Glomerular visceral epithelial cell (primary cell): ENCODE measurements at regions not wholly inside any gene's neighbourhood (a gene's known extent, or its start where the extent isn't known, plus 50 kb on each side); places are given as distances from the start of the nearest gene placed in this dataset.

Experiments used
- DNase-seq: peaks from one replicate; pipeline ENCODE4 v3.0.0-alpha.2; 2016; ENCODE audit errors: extremely low spot score

DNA sequence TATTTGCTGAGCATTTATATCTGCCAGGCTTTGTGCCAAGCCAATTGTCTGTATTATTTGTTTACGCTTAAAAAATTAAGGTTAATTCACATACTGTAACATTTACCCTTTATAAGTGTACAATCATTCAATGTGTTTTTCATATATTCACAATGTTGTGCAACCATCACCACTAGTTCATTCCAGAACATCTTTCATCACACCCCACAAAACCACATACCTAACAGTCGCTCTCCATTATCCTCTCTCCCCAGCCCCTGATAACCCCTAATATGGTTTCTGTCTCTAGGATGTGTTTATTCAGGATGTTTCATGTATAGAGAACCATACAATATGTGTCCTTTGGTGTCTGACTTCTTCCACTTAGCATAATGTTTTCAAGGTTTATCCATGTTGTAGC lies 234.1 kb downstream of the INSIG2 start:
- no peak for DNase-seq

DNA sequence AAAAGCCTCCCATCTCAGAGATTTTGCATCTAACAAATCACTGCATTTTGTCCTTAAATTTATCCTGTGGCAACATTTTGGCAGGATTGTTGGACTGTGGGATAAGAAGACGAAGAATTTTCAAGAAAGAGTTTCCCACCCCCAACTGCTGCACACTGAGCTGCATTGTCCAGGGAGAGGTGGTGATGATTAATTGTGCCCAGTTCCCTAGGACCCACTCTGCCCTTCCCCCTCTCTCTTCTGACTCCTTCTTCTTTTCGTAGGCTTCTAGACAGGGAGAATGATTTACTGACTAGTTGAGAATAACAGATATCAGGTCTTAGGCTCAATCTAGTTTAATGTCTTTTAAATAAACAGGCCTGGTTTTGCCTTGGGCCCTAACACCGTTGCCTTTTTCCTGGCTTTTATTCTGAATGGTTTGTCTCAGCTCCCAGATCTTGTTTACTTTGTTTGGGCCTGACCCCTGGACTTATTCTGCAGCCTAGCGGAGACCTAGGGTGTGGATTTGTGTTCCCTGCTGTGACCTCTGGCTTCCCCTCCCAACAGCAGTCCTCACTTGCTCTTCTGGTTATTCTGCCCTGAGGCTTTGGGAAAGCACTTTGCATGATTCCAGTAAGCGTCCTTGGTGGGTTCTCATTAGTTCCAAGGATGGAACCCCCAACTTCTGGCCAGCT lies 233.3 kb downstream of the INSIG2 start:
- DNase-seq = no peak

- no peak for DNase-seq
Observed at GRCh38 chr2:118320658-118321057, 232.4 kb downstream of the INSIG2 start.

GRCh38 chr2:118320196-118320595 lies 231.9 kb downstream of the INSIG2 start:
- DNase-seq = no peak

DNA sequence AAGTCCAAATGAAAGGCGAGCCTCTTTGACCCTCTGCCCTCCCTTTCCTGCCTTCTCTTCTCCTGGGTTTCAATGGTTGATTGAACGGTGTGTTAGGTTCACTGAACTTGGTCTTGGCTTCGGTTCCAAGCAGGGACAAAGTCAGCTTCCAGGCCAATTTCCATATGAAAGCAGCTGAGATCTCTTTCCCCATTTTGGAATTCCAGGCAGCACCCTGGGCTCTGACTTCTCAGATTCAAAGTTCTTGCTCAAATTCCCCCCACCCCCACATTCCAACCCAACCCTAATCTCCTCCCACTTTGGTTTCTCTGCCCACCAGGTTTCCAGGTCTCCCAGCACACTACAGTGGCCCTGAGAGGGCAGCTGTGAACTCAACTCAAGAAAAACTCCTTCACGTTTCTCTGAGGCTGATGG lies 231.0 kb downstream of the INSIG2 start:
- no peak for DNase-seq

GRCh38 chr2:118315606-118316005 lies 227.3 kb downstream of the INSIG2 start:
- DNase-seq = no peak

DNA sequence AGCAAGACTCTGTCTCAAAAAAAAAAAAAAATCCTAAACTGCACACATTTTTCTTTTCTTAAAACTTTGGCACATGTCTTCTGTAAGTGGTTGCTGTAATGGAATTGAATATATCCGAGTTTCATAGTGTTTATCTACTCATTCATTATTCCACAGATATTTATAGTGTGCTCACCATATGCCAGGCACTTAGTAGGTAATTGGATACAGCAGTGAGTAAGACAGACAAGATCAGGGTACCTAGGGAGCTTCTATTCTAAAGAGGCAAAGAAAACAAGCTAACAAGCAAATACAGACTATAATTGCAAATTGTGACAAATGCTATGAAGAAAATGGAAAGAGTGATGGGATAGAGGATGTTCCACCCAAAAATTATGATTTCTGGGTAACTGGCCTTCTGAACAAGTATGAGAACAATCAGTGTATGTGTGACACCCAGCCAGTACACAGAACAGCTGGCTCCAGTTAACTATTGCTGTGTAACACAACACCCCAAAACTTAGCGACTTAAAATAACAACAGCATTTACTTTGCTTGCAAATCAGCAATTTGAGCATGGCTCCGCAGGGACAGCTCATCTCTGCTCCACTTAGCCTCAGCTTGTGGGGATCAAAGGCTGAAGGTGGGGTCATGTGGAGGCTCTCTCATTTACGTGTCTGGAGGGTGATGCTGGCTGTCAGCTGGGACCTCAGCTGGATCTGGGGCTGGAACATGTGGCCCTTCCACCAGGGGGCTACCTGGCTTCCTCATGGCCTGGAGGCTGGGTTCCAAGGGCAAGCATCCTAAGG lies 224.9 kb downstream of the INSIG2 start:
- DNase-seq = no peak

DNA sequence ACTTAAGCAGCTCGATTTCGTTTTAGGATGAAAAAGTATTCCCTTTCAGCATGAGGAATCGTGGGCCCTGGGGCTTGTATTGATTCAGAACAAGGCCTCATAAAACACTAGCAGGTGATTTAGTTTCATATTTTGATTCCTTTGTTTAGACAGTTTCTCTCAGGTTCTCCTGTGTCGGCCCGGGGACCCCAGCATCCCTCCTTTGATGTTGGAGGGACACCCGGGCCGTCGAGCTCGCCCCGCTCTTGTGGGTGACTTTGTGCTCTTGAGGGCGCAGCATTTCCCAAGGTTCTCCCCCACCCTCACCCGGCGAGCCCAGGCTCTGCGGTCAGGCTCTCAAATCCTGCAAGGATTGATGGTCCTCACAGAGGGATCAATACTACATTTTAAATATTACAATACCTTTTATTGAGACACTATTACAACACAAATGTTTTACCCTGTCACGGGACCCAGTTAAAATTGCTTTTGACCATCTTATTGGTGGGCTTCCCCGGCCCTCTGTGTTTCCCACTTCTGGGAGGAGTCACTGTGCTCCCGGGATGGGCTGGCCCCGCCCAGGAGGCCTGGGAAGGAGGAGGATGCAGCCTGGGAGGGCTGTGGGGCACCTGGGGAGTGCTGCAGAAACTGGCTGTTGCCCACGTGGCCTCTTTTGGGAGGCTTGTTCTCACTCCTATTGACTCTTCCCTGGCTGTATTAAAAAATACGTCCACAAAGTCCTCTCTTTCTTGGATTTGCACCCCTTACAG lies 222.6 kb downstream of the INSIG2 start:
- no peak for DNase-seq

DNA sequence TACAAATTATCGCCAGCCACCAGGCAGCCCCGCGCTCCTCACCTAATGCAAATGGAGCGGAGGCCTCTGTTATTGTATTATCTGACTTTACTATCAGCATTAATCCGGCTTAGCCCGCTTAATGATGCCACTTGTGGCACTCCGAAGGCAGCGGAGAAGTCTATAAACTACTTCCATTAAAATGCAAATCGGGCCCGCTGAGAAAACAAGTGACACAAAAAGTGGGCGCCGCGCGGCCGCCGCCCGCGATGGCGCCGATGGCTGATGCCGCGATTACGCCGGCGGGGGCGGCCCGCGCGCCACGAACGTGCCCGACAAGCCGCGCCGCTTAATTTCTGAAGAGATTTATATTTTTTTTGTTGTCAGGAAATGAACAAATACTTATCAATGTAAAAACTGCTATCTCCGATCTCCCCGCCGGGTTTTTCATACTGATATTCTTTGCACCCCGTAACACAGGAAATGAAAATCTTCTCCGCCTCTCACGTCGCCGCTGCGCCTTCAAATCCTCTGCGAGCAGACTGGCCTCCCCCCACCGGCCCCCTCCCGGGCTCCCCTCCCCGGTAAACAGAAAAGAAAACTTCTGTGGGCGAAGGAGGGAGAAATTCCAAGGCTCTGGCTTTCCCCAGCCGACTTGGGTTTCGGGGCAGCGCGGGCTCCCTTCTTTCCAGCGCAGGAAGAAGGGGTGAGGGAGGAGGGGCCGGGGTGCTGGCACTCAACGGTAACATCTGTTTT lies 221.8 kb downstream of the INSIG2 start:
- no peak for DNase-seq

- no peak for DNase-seq
Observed at GRCh38 chr2:118309257-118309945, 221.1 kb downstream of the INSIG2 start.

DNA sequence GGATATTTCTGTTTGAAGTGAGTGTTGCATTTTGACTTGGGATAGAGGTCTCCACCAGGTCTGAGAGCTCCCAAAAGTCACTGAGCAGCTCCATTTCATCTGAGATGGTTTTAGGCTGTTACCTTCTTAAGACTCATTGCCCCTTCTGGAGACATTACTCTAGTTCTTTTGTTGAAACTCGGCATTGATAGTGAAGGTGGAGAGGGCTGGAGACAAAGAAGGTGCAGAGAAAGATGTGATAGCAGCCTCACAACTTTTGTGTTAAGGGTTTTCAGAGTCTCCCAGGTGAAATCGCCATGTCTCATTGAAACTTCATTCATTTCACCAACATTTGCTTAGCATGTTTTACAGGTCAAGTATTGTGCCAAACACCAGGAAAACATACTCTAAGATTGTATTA lies 219.6 kb downstream of the INSIG2 start:
- no peak for DNase-seq

- DNase-seq = no peak
Observed at GRCh38 chr2:118301248-118301647, 213.0 kb downstream of the INSIG2 start.

- DNase-seq = no peak
Observed at GRCh38 chr2:118300832-118301231, 212.6 kb downstream of the INSIG2 start.

GRCh38 chr2:118296663-118297062 lies 208.4 kb downstream of the INSIG2 start:
- DNase-seq = no peak

- no peak for DNase-seq
Observed at GRCh38 chr2:118295592-118296390, 207.5 kb downstream of the INSIG2 start.

- DNase-seq = no peak
Observed at GRCh38 chr2:118294063-118294462, 205.8 kb downstream of the INSIG2 start.

- DNase-seq = no peak
Observed at GRCh38 chr2:118292991-118293390, 204.7 kb downstream of the INSIG2 start.

DNA sequence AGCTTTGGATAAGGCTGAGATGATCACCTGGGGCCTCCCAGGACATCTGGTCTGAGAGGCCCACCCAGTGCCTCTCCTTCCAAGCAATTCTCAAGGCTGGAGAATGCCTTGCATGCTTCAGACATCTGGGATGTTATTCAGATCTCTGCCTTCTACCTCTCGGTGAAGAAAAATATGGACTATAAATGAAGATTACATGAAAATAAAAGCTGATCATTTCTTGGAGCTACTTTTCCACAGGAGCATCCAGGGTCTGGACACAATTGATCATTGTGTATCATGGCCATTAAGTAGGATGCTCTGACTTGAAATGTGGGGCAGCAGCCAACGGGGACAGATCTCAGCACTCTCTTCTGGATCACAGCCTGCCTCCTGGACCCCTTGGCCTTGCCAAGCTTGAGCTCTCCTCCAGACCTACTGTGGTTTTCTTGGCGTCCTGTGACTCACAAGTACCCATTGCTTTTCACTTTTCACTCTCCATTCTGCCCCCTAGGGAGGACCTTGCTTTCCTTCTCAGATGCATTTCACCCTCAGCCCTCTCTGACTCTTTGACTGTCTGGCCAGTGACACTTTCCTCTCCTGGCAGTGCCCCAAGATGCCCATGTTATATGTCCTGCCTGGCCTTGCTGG lies 203.1 kb downstream of the INSIG2 start:
- no peak for DNase-seq

DNA sequence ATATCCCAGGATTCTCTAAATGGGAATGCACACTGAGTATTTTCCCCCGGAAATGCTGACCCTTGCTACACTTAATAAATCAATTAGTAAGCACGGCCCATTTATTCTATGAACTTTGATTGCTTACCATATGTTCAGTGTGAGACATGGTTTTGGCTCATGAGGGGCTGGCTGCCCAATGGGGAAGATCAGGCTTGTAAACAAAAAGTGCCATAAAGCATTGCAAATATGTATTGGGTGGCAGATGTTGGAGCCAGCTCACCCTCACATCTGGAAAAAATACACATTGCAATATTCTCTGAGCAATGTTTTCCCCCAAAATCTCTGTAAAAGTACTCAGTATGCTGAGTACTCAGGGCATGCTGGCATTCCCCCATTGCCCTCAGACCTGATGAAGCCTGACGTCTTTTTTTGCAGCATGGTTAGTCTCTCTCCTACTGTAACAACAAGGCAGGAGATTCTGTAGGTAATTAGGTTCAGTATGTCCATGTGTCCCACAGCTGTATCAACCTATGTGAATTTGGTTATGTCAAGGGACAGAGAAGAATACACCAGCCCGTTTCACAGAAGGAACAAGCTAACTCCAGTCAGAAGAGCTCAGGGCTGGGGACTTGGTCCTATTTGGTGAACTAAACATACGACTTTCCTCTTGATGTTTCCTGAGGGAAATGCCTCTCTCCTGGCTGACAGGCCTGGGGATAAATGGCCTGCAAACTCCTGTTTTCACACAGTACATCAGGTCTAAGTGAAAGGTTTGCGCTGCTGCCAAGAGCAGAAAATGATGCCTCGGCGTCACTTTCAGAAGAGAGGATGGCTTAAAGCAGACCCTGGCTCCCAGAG lies 202.4 kb downstream of the INSIG2 start:
- DNase-seq = no peak
